ENCODE measurements at regions not wholly inside any gene's neighbourhood (a gene's known extent, or its start where the extent isn't known, plus 50 kb on each side); places are given as distances from the start of the nearest gene placed in this dataset.

DNA sequence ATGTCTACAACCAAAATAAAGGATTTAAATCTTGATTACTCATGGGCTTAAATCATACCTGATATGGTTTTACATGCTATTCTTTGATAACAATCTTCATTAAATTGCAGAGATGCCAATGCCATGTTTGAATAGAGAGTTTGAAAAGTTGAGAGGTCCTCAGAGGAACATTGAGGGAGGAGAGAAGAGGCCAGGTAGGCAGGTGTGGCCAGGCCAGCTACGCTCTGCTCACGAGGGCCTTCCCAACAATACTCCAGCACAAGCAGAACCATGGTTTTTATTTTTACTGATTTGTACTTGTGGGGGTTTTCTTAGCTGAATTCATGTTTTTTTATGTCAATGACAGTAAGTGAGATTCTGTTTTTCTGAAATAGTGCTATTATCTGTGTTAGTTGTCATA, 158.1 kb upstream of the RFC3 start:
- TF ChIP-seq SIN3A (IDR thresholded peaks at IDR 0.05; ENCODE audit: borderline replicate concordance, insufficient read depth, low read depth, low read length), result no peak
- TF ChIP-seq TCF7L2 (IDR thresholded peaks at IDR 0.05; ENCODE audit: low read depth, low read length), result no peak
- TF ChIP-seq, protein P1, sequence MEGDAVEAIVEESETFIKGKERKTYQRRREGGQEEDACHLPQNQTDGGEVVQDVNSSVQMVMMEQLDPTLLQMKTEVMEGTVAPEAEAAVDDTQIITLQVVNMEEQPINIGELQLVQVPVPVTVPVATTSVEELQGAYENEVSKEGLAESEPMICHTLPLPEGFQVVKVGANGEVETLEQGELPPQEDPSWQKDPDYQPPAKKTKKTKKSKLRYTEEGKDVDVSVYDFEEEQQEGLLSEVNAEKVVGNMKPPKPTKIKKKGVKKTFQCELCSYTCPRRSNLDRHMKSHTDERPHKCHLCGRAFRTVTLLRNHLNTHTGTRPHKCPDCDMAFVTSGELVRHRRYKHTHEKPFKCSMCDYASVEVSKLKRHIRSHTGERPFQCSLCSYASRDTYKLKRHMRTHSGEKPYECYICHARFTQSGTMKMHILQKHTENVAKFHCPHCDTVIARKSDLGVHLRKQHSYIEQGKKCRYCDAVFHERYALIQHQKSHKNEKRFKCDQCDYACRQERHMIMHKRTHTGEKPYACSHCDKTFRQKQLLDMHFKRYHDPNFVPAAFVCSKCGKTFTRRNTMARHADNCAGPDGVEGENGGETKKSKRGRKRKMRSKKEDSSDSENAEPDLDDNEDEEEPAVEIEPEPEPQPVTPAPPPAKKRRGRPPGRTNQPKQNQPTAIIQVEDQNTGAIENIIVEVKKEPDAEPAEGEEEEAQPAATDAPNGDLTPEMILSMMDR (IDR thresholded peaks at IDR 0.05), result no peak
- TF ChIP-seq POLR2AphosphoS5 (IDR thresholded peaks at IDR 0.05; ENCODE audit: low read depth, low read length), result no peak
- TF ChIP-seq, protein P2, sequence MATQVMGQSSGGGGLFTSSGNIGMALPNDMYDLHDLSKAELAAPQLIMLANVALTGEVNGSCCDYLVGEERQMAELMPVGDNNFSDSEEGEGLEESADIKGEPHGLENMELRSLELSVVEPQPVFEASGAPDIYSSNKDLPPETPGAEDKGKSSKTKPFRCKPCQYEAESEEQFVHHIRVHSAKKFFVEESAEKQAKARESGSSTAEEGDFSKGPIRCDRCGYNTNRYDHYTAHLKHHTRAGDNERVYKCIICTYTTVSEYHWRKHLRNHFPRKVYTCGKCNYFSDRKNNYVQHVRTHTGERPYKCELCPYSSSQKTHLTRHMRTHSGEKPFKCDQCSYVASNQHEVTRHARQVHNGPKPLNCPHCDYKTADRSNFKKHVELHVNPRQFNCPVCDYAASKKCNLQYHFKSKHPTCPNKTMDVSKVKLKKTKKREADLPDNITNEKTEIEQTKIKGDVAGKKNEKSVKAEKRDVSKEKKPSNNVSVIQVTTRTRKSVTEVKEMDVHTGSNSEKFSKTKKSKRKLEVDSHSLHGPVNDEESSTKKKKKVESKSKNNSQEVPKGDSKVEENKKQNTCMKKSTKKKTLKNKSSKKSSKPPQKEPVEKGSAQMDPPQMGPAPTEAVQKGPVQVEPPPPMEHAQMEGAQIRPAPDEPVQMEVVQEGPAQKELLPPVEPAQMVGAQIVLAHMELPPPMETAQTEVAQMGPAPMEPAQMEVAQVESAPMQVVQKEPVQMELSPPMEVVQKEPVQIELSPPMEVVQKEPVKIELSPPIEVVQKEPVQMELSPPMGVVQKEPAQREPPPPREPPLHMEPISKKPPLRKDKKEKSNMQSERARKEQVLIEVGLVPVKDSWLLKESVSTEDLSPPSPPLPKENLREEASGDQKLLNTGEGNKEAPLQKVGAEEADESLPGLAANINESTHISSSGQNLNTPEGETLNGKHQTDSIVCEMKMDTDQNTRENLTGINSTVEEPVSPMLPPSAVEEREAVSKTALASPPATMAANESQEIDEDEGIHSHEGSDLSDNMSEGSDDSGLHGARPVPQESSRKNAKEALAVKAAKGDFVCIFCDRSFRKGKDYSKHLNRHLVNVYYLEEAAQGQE (IDR thresholded peaks at IDR 0.05; ENCODE audit: insufficient read depth in 1 of 2, low read depth in 2 of 2, low read length in 1 of 2), result no peak
- no peak overlapping the region for H3K27ac ChIP-seq (ENCODE audit: low read length)
- H3K36me3 ChIP-seq (ENCODE audit: control insufficient read depth, insufficient read depth, low read length), result no peaks in the 10 kb centered on the region
- DNase-seq (ENCODE audit: low read depth, low spot score) (no peak), ATAC-seq (no peak)
- H3K4me1 ChIP-seq (ENCODE audit: control insufficient read depth, insufficient read depth, low read length), result no peaks in the 10 kb centered on the region
- no peaks in the 10 kb centered on the region for H3K27me3 ChIP-seq (ENCODE audit: control insufficient read depth, insufficient read depth, low read length)
- no peaks in the 10 kb centered on the region for H3K9me3 ChIP-seq (ENCODE audit: control insufficient read depth, insufficient read depth, low read depth, low read length)
- intact Hi-C loops (cut with micrococcal nuclease; ENCODE audit: unreplicated experiment), result no loop called here
- CTCF ChIA-PET, result no interaction called here
- in situ Hi-C loops (cut with HindIII; ENCODE audit: low pct_unique_long_range_greater_than_20kb, low sequenced_read_pairs), result no loop called here
- POLR2A ChIA-PET, result no interaction called here
- H3K4me3 ChIP-seq (ENCODE audit: low read depth in 2 of 2, low read length in 2 of 2), result no peak overlapping the region
- no TSS peak for BruUV-seq (replicated peaks)

DNA sequence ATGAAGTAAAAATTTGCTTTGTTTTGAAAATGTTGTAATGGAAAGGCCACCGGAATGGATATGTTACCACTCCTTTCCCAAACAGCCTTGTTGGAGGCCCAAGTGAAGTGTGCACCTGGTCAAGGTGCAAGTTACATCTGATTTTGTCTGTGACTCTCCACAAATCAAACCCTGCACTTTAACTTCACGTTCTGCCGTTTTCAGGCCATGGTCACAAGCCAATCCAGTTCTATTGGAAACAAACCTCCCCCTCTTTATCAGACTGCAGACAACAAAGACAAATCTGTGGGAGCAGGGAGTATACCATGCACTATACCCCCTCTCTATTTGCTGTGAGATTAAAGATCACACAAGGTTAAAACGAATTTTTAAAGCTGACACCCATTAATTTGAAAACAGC, 155.6 kb upstream of the RFC3 start:
- no peak for DNase-seq (ENCODE audit: low read depth, low spot score)
- in situ Hi-C loops (cut with HindIII; ENCODE audit: low pct_unique_long_range_greater_than_20kb, low sequenced_read_pairs) (no loop called here), intact Hi-C loops (cut with micrococcal nuclease; ENCODE audit: unreplicated experiment) (no loop called here)
- Histone ChIP-seq H3K27ac (ENCODE audit: low read length) (no peak overlapping the region), H3K27me3 (ENCODE audit: control insufficient read depth, insufficient read depth, low read length) (no peaks in the 10 kb centered on the region), H3K9me3 (ENCODE audit: control insufficient read depth, insufficient read depth, low read depth, low read length) (no peaks in the 10 kb centered on the region), H3K4me1 (ENCODE audit: control insufficient read depth, insufficient read depth, low read length) (no peaks in the 10 kb centered on the region), H3K4me3 (ENCODE audit: low read depth in 2 of 2, low read length in 2 of 2) (no peak overlapping the region), H3K36me3 (ENCODE audit: control insufficient read depth, insufficient read depth, low read length) (no peaks in the 10 kb centered on the region)
- ChIA-PET CTCF (no interaction called here), POLR2A (no interaction called here)
- no TSS peak for BruUV-seq (replicated peaks)
- ATAC-seq, result no peak
- TF ChIP-seq TCF7L2 (IDR thresholded peaks at IDR 0.05; ENCODE audit: low read depth, low read length), result no peak
- TF ChIP-seq, protein P2 (IDR thresholded peaks at IDR 0.05; ENCODE audit: insufficient read depth in 1 of 2, low read depth in 2 of 2, low read length in 1 of 2), result no peak
- TF ChIP-seq, protein P1 (IDR thresholded peaks at IDR 0.05), result no peak
- TF ChIP-seq SIN3A (IDR thresholded peaks at IDR 0.05; ENCODE audit: borderline replicate concordance, insufficient read depth, low read depth, low read length), result no peak
- no peak for TF ChIP-seq POLR2AphosphoS5 (IDR thresholded peaks at IDR 0.05; ENCODE audit: low read depth, low read length)

Measured in Panc1 (cell line).